DND-41 (cell line): ENCODE measurements at regions not wholly inside any gene's neighbourhood (a gene's known extent, or its start where the extent isn't known, plus 50 kb on each side); places are given as distances from the start of the nearest gene placed in this dataset.

Source experiments
- CTCF ChIP-seq: IDR thresholded peaks from 2 replicates; pipeline ENCODE4 v1.5.1; 2012; ENCODE audit warnings: borderline replicate concordance, low read length, moderate library complexity, mild to moderate bottlenecking; ENCODE audit not compliant: poor library complexity, severe bottlenecking; ENCODE audit errors: extremely low read depth
- EZH2 ChIP-seq: IDR thresholded peaks from 3 replicates; pipeline ENCODE4 v1.6.1; 2012; ENCODE audit warnings: borderline replicate concordance, low read depth, mild to moderate bottlenecking, moderate library complexity, low read length, inconsistent platforms; ENCODE audit not compliant: severe bottlenecking

DNA sequence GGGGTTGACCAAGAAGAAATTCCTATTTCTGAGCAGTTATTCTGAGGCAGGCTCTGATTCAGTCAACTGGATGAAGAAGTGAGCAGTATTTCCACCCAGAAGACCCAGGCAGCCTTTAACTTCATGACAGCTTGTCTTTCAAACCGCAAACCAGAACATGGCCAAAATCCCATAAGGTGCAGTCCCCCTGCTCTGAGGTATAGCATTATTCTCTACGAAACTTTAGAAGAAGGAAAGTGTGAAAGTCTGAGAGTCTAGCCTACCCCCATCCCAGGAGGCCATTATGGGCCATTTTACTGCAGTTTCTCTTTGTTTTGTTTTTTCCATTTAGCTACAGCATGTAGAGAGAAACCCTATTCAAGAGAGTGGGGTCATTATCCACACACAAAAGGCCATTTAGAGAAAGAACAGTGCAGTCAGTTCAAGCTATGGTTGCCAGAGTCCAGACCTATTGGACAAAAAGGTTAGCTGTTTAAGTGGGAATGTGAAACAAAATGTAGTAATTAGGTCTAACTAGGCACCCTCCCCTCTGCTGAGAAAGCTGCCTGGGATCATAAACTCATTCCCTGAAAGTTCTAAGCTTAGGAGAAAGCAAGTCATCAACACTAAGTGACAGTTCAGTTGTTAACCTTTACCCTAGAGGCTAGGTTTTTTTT, 52.1 kb upstream of the RASGEF1B start:
- TF ChIP-seq CTCF, result no peak
- no peak for TF ChIP-seq EZH2
